HL-60 (cell line): ENCODE measurements at regions not wholly inside any gene's neighbourhood (a gene's known extent, or its start where the extent isn't known, plus 50 kb on each side); places are given as distances from the start of the nearest gene placed in this dataset.

ENCODE experiments used
- DNase-seq, 2 experiments: peaks; one replicate each; pipeline ENCODE4 v3.0.0-alpha.2; 2010 to 2020; ENCODE audit warnings: low read depth in 1 of 2, low spot score in 1 of 2
- H3K27ac ChIP-seq: fragments of 250-450 bp; sonication (Bioruptor Pico); replicated peaks from 2 replicates; pipeline ENCODE4 v1.5.1; 2020; ENCODE audit warnings: mild to moderate bottlenecking, moderate library complexity
- H3K27me3 ChIP-seq: fragments of 250-450 bp; sonication (Bioruptor Pico); 2 replicates; pipeline ENCODE4 v1.5.1; 2021; ENCODE audit warnings: mild to moderate bottlenecking, moderate library complexity; ENCODE audit not compliant: insufficient read depth, poor library complexity, severe bottlenecking
- H3K4me3 ChIP-seq: replicated peaks from 2 replicates; pipeline ENCODE4 v1.5.1; 2011; ENCODE audit warnings: mild to moderate bottlenecking, control low read depth, low read length; ENCODE audit not compliant: insufficient read depth
- GABPA ChIP-seq: IDR thresholded peaks from 2 replicates; pipeline ENCODE4 v1.6.1; 2012; ENCODE audit warnings: low read depth
- POLR2AphosphoS5 ChIP-seq: IDR thresholded peaks from 2 replicates; pipeline ENCODE4 v1.6.1; 2012; ENCODE audit warnings: low read depth
- SPI1 ChIP-seq: IDR thresholded peaks from 2 replicates; pipeline ENCODE4 v1.6.1; 2012; ENCODE audit warnings: low read depth, mild to moderate bottlenecking, borderline replicate concordance
- TF ChIP-seq, protein P1 (sequence below): IDR thresholded peaks from 2 replicates; pipeline ENCODE4 v1.6.1; 2012; ENCODE audit warnings: low read depth; ENCODE audit not compliant: insufficient replicate concordance
- TF ChIP-seq, protein P2 (sequence below): IDR thresholded peaks from one replicate; pipeline ENCODE4 v1.5.1; 2011; ENCODE audit warnings: low read length, control low read depth, inconsistent platforms; ENCODE audit not compliant: insufficient read depth

GRCh38 chr6:168968801-168969200 is 284.8 kb downstream of the THBS2 start:
- no peak for TF ChIP-seq GABPA
- TF ChIP-seq SPI1 = no peak
- TF ChIP-seq POLR2AphosphoS5 = no peak
- TF ChIP-seq, protein P1, sequence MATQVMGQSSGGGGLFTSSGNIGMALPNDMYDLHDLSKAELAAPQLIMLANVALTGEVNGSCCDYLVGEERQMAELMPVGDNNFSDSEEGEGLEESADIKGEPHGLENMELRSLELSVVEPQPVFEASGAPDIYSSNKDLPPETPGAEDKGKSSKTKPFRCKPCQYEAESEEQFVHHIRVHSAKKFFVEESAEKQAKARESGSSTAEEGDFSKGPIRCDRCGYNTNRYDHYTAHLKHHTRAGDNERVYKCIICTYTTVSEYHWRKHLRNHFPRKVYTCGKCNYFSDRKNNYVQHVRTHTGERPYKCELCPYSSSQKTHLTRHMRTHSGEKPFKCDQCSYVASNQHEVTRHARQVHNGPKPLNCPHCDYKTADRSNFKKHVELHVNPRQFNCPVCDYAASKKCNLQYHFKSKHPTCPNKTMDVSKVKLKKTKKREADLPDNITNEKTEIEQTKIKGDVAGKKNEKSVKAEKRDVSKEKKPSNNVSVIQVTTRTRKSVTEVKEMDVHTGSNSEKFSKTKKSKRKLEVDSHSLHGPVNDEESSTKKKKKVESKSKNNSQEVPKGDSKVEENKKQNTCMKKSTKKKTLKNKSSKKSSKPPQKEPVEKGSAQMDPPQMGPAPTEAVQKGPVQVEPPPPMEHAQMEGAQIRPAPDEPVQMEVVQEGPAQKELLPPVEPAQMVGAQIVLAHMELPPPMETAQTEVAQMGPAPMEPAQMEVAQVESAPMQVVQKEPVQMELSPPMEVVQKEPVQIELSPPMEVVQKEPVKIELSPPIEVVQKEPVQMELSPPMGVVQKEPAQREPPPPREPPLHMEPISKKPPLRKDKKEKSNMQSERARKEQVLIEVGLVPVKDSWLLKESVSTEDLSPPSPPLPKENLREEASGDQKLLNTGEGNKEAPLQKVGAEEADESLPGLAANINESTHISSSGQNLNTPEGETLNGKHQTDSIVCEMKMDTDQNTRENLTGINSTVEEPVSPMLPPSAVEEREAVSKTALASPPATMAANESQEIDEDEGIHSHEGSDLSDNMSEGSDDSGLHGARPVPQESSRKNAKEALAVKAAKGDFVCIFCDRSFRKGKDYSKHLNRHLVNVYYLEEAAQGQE = no peak
- TF ChIP-seq, protein P2, sequence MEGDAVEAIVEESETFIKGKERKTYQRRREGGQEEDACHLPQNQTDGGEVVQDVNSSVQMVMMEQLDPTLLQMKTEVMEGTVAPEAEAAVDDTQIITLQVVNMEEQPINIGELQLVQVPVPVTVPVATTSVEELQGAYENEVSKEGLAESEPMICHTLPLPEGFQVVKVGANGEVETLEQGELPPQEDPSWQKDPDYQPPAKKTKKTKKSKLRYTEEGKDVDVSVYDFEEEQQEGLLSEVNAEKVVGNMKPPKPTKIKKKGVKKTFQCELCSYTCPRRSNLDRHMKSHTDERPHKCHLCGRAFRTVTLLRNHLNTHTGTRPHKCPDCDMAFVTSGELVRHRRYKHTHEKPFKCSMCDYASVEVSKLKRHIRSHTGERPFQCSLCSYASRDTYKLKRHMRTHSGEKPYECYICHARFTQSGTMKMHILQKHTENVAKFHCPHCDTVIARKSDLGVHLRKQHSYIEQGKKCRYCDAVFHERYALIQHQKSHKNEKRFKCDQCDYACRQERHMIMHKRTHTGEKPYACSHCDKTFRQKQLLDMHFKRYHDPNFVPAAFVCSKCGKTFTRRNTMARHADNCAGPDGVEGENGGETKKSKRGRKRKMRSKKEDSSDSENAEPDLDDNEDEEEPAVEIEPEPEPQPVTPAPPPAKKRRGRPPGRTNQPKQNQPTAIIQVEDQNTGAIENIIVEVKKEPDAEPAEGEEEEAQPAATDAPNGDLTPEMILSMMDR = no peak
- Histone ChIP-seq H3K4me3 (no peak overlapping the region), H3K27ac (no peak overlapping the region), H3K27me3 (no peaks in the 10 kb centered on the region)
- no peak for DNase-seq

GRCh38 chr6:168968228-168968627 is 285.4 kb downstream of the THBS2 start:
- TF ChIP-seq POLR2AphosphoS5 (no peak), SPI1 (no peak)
- TF ChIP-seq, protein P1 = no peak
- peak; percentile 56 to 66 for DNase-seq
- Histone ChIP-seq H3K4me3 (no peak overlapping the region), H3K27ac (no peak overlapping the region), H3K27me3 (no peaks in the 10 kb centered on the region)

DNA sequence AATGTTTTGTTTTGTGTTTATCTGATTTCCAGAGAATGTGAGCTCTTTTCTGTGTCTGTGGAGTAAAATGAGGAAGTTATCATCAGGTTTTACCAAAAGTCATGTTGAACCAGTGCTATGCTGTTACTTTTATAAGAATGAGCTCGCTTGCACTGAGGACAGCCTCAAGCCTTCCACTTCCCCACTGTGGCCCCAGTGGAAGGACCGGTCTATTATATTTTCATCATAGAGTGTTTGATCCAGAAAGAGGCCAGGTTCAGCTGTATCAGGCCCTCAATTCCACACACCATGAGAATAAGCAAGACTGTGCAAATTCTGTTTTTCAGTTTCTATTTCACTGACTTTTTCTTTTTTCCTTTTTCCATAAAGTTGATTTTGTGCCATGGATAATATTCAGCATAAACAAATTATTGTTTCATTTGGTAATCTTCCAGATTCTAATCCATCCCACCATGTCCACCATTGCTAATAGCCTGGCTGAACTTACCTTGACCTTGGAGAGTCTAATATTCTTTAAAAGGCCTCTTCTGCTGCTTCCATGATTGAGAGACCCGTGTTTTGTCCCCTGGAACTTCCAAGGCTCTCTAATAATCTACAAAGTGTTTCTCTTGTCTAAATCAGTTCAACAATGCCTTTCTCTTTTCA is 286.2 kb downstream of the THBS2 start:
- no peaks in the 10 kb centered on the region for H3K27me3 ChIP-seq
- H3K27ac ChIP-seq = no peak overlapping the region
- no peak for DNase-seq
- no peak for TF ChIP-seq GABPA
- no peak for TF ChIP-seq SPI1
- no peak for TF ChIP-seq POLR2AphosphoS5
- TF ChIP-seq, protein P1 = no peak
- TF ChIP-seq, protein P2 = no peak
- H3K4me3 ChIP-seq = no peak overlapping the region
